GM12891 (cell line): ENCODE measurements at regions not wholly inside any gene's neighbourhood (a gene's known extent, or its start where the extent isn't known, plus 50 kb on each side); places are given as distances from the start of the nearest gene placed in this dataset.

ENCODE experiments used
- DNase-seq: peaks from one replicate; pipeline ENCODE4 v3.0.0; 2011; ENCODE audit warnings: low spot score; ENCODE audit not compliant: insufficient read length
- FAIRE-seq: peaks from 2 replicates; lab custom pipeline; 2011; peaks lifted over from hg19 to GRCh38; lab: Jason Lieb, UNC
- PAX5 ChIP-seq: IDR thresholded peaks from 2 replicates; pipeline ENCODE4 v1.6.1; 2011; ENCODE audit warnings: low read length, moderate library complexity, mild to moderate bottlenecking; ENCODE audit not compliant: insufficient read depth, severe bottlenecking
- POLR2A ChIP-seq: IDR thresholded peaks from 2 replicates; pipeline ENCODE4 v1.6.1; 2011; ENCODE audit warnings: low read depth, low read length, control low read depth
- POLR2AphosphoS5 ChIP-seq: IDR thresholded peaks from 2 replicates; pipeline ENCODE4 v1.6.1; 2011; ENCODE audit warnings: low read depth, low read length, control low read depth
- POU2F2 ChIP-seq: IDR thresholded peaks from 2 replicates; pipeline ENCODE4 v1.6.1; 2011; ENCODE audit warnings: low read depth, mild to moderate bottlenecking, control low read depth, low read length, moderate library complexity
- SPI1 ChIP-seq: IDR thresholded peaks from 2 replicates; pipeline ENCODE4 v1.6.1; 2011; ENCODE audit warnings: low read depth, low read length, control low read depth
- TAF1 ChIP-seq: IDR thresholded peaks from 2 replicates; pipeline ENCODE4 v1.6.1; 2011; ENCODE audit warnings: low read depth, low read length, control low read depth

DNA sequence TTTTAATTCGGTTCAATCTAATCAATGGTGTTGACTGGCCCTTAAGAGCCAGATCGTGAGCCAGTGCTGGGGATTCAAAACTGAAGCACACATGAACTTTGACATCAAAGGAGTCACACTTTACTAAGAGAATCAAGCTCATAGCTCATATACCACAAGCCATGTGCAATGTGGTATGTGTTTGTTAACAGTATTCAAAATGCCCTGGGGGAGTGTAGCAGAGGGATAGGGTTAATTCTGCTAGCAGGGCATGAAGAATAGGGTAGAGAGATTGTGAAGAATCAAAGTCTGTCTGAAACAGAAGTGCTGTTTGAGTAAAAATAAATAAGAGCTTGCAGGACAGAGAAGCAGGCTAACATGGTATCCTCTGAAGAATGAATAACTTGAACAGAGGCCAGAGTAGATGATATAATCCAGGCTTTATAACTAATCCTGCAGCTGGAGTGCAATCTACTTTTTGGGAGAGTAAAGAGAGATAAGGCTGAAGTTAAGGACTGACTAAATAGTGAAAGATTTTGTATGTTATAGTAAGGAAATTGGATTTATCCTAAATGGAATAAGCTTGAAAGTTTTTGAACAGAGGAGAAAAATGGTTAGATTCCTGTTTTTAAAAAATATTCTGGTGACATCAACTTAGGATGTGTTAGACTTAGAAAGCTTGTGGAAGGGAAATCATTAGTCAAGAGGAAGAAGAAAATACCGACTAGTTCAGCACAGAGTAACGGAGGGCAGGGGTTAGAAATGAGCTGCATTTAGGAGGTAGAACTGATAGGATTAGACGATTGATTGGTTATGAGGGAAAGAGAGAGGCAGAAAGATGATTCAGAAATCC is 292.0 kb downstream of the NFKBIZ start:
- TF ChIP-seq TAF1 (no peak), POU2F2 (no peak), POLR2A (no peak), SPI1 (no peak), PAX5 (no peak), POLR2AphosphoS5 (no peak)
- DNase-seq (no peak), FAIRE-seq (no peak)

DNA sequence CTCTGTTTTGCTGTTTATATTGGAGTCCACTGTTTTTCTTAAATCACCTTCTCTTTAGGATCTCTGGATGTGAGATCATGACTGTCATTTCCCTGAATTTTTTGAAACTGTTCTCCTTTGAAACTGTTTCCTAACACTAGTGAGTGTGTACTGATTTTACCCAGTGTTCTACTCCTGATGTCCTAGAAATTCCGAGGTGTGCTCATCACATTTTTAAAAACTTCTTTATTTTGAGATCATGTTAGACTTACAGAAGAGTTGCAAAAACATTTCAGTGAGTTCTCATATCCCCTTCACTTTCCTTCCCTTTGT is 292.6 kb downstream of the NFKBIZ start:
- no peak for DNase-seq
- no peak for TF ChIP-seq POLR2AphosphoS5
- no peak for TF ChIP-seq POLR2A
- no peak for TF ChIP-seq SPI1
- no peak for TF ChIP-seq PAX5
- no peak for TF ChIP-seq TAF1
- no peak for TF ChIP-seq POU2F2
- FAIRE-seq: no peak

DNA sequence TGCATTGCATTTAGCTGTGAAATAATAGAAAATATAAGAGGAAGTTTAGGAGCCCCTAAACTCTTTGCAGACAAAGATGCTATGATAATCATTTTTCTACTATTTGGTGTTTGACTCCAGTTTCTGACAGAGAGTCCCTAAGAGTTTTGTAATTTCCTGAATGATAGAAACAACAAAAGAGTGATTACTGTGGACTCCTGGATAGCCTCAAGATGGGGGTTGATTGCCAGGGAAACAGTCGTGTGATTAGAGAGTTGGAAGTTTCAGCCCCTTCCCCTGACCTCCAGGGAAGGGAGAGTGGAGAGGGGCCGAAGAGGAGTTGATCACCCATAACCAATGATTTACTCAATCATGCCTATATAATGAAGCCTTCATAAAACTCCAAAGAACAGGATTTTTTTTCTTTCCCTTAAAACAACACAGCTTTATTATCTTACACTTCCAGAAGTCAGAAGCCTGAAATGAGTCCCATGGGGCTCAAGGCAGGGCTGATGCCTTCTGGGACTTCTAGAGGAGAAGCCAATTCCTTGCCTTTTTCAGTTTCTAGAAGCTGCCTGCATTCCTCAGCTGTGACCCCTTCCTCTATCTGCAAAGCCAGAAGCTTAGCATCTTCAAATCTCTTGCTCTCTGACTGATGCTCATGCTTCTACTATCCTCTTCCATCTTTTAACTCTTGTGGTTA is 292.3 kb upstream of the ZPLD1 start:
- FAIRE-seq: no peak
- DNase-seq: no peak
- no peak for TF ChIP-seq POLR2AphosphoS5
- TF ChIP-seq TAF1: no peak
- no peak for TF ChIP-seq POU2F2
- no peak for TF ChIP-seq PAX5
- no peak for TF ChIP-seq SPI1
- no peak for TF ChIP-seq POLR2A

DNA sequence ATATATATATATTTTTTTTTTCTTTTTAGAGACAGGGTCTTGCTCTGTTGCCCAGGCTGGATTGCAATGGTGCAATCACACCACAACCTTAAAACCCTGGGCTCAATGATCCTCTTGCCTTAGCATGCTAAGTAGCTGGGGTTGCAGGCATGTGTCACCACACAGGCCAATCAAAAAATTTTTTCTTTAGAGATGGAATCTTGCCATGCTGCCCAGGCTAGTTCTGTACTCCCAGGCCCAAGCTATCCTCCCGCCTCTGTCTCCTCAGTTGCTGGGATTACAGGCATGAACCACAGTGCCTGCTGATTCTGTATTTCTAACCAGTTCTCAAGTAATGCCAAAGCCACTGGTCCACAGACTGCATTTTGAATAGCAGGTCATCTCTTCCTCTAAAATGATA is 291.3 kb upstream of the ZPLD1 start:
- TF ChIP-seq POLR2AphosphoS5: no peak
- no peak for TF ChIP-seq SPI1
- no peak for TF ChIP-seq POU2F2
- no peak for TF ChIP-seq PAX5
- no peak for TF ChIP-seq TAF1
- no peak for TF ChIP-seq POLR2A
- DNase-seq: no peak
- no peak for FAIRE-seq

DNA sequence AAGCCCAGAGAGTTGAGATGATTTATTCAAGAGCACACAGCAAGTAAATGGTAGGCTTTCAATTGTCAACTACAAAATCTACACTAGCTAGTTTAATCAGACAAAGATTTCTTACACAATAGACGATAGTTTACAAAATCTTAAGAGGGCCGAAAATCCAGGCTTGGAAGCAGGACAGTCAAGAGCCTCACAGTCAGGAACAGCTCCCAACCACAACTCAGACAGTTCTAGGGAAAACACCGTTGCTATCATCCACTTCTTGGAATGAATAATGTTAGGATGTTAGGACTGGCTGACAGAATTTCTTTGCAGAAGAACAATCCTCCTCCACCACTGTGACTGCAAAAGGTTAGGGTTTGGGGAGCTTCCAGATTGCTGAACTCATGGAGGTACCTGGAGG is 290.8 kb upstream of the ZPLD1 start:
- no peak for FAIRE-seq
- no peak for DNase-seq
- TF ChIP-seq PAX5: no peak
- TF ChIP-seq SPI1: no peak
- no peak for TF ChIP-seq POLR2AphosphoS5
- no peak for TF ChIP-seq TAF1
- TF ChIP-seq POU2F2: no peak
- no peak for TF ChIP-seq POLR2A

GRCh38 chr3:102148598-102149337 is 286.0 kb upstream of the ZPLD1 start:
- DNase-seq (no peak), FAIRE-seq (no peak)
- no peak for TF ChIP-seq POU2F2
- no peak for TF ChIP-seq TAF1
- TF ChIP-seq PAX5: no peak
- TF ChIP-seq POLR2A: no peak
- TF ChIP-seq POLR2AphosphoS5: no peak
- TF ChIP-seq SPI1: no peak

DNA sequence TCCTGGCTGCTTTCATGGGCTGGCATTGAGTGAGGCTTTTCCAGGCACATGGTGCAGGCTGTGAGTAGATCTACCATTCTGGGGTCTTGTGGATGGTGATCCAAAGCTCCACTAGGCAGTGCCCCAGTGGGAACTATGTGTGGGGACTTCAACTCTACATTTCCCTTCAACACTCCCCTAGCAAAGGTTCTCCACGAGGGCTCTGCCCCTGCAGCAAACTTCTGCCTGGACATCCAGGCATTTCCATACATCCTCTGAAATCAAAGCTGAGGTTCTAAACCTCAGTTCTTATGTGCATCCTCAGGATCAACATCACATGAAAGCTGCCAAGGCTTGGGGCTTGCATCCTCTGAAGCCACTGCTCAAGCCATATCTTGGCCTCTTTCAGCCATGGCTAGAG is 282.9 kb upstream of the ZPLD1 start:
- DNase-seq (no peak), FAIRE-seq (no peak)
- no peak for TF ChIP-seq PAX5
- TF ChIP-seq SPI1: no peak
- TF ChIP-seq TAF1: no peak
- TF ChIP-seq POLR2A: no peak
- TF ChIP-seq POLR2AphosphoS5: no peak

- TF ChIP-seq PAX5 (no peak), TAF1 (no peak), POLR2A (no peak)
- FAIRE-seq (no peak), DNase-seq (no peak)
These were observed 278.4 kb upstream of the ZPLD1 start for GRCh38 chr3:102156426-102156825.

GRCh38 chr3:102158080-102158740 is 276.6 kb upstream of the ZPLD1 start:
- FAIRE-seq (no peak), DNase-seq (no peak)
- TF ChIP-seq POU2F2: no peak
- TF ChIP-seq SPI1: no peak
- no peak for TF ChIP-seq TAF1
